ENCODE measurements at regions not wholly inside any gene's neighbourhood (a gene's known extent, or its start where the extent isn't known, plus 50 kb on each side); places are given as distances from the start of the nearest gene placed in this dataset.

DNA sequence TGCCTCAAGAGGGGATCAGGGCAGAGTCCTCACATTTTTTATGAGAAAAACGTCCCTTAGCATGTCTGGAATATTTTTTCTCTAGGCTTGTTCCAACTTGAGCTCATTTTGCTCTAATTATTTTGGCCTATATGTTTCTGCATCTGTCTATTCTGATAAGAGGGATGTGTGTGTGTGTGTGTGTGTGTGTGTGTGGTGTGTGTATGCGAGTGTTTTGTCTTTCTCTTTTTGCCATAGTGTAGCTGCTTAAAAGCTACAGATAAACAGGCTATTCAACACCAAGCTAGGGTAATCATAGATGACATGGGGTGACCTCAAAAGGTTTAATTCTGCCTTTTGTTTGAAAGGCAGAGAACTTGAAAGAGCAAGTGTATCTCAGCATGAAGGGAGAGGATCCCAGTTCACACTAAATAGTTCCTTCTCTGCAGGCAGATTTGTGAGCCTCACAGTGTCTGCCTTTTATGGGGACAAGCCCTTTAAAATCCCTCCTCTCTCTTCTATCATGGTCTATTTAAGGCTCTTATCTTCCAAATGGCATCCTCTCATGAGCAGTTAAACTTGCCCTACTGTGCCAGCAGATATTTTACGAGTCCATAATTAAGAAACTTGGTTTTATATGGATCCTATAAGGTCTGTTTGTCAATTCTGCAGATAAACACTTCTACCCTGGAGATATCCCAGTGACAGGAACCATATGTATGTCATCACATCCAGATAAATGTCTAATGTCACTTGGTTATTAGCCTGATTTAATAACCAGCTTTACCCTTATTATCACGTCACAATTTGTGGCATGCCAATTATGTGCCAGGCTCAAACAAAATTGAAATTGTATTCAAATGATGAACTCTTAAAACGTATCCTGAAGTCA lies 202.9 kb upstream of the MTPN start:
- DNase-seq (ENCODE audit: low read depth) = no peak

DNA sequence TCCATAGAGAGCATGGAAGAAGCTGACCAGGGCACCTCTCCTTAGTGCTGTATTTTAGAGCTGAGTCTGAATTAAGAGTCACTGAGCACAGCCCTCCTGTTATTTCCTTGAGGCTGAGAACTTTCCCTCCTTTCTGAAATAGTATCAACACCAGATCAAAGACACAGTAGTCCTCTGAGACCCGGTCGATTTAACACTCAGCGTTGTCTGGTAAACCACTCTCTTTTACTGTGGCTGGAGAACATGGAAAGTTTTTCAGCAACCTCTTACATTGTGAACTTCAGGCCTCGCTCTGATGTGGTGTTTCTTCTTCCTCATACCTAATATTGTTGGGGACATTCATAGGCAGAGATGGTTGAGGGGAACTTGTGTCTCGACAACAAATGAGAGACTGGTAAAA lies 202.0 kb upstream of the MTPN start:
- no peak for DNase-seq (ENCODE audit: low read depth)

DNA sequence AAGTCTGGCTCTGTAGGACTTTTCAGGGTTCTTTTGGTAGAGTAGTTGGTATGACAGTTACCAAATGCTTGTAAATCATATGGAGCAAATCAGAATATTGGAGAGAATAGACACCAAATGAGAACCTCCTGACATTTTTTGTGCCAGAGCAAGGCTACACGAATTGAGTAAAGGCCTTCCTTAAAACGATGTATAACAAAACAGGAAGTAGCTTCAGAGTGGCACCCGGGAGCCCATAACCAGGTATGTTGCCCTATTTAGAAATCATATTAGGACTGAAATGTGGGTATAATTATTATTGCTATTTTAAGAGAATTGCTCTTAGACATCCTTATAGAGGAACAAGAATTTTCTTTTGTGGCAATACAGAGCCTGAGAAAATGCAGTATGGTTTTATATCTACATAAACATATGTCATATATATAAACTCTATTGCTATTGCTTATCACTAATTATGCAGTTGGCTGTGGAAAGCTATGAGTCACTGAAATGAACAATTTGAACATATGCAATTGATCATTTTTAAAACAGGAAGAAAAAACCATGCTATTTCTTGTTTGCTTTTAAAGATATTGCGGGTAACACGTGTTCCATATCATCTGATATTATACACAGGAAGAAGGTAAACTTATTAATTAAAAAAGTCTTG lies 197.4 kb upstream of the MTPN start:
- DNase-seq (ENCODE audit: low read depth) = no peak

DNA sequence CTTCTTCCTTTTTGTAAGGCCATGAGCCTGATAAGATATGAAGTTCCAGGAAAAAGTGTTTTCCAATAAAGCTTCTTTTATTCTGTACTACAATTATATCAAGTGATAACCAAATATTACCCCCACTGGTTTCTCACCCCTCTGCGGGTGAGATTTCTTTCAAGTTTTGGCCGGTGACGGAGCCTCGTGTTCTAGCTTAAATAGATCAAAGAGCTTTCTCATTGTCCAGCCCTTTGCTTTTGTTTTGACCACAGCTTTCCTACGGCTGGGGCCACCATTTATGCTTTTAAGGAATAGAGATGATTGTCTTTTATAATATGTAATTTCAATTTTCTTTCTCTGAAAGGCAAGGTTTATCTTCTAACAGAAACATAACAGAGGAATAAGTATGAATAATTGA lies 196.7 kb upstream of the MTPN start:
- no peak for DNase-seq (ENCODE audit: low read depth)

DNA sequence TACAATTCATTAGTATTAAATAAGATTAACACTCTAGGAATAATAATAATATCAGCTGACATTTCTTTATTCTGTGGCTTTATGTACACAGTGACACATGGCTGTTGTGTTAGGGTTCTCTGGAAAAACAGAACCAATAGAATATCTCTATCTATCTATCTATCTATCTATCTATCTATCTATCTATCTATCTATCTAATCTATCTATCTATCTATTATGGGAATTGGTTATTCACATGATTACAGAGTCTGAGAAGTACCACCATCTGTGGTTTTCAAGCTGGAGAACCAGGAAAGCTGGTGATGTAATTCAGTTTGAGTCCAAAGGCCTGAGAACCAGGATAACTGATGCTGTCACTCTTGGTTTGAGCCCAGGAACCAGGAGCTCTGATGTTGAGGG lies 194.1 kb upstream of the MTPN start:
- DNase-seq (ENCODE audit: low read depth) = no peak

DNA sequence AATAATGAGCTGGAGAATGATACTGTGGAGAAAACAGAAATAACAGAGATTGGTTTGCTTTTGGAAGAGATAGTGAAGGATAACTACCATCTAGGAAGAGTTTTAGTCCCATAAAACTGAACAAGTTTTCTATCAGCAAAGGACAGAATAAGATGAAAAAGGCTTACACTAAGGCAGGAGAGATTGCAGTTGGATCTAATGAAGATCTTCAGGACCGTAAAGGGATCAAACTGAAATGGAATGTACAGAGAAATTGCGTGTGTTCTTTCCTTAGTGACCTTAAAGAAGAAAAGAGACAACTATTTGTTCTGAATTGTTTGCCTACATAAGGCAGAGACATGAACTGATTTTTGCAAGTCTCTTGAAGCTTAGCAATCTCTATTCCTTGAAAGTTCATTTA lies 191.7 kb upstream of the MTPN start:
- no peak for DNase-seq (ENCODE audit: low read depth)

DNA sequence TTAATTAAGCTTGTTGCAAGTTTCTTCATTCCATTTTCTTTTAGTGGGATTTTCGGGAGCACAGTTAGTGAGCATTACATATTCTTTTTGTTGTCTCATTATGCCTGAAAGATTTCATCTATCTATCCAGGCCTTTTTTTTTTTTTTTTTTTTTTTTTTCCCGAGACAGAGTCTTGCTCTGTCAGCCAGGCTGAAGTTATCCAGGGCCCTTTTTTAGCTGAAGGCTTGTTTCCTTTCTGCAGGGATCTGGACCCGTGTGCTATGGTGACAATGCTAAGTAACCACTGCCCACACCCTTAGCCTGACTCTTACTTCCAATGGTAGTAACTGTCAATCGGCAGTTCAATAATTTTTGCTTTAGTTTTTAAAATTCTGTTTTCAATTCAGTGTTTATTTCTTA lies 190.8 kb upstream of the MTPN start:
- no peak for DNase-seq (ENCODE audit: low read depth)

DNA sequence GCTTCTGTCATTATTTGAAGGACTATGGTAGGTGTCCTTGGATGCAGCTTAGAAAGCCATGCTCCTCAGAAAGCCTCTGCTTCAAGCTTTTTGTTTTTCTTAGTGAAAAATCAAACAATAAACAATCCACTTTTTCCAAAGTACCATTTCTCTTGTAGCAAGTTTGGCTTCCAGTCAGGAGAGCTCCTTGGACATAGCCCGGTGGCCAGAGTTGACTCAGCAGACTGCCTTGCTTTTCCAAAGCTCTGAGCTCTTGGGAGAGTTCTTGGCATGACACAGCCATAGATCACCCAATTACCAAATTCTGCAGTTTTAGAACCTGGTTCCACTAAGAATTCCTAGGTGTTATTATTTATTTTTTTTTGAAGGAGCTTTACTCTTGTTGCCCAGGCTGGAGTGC lies 189.4 kb upstream of the MTPN start:
- no peak for DNase-seq (ENCODE audit: low read depth)

DNA sequence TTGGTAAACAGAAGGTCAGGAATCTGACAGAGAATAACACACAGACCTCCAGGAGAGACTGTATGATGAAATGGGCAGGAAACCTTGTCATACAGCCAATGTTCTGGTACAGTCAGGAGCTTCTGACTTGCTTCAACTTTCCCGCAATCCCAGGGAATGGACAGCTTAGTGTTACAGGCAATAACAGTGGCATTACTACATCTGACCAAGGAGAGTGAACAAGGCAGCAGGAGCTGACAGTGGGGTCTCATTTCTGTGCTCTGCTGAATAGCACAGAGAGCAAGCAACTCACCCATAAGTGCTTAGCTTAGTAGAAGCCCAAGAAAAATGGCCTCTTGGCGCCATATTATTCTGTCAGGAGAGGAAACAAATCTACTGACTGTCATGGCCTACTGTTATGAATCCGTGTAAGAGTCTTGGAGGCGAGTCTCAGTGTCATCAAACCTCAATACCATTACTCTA lies 186.2 kb upstream of the MTPN start:
- DNase-seq (ENCODE audit: low read depth) = no peak

DNA sequence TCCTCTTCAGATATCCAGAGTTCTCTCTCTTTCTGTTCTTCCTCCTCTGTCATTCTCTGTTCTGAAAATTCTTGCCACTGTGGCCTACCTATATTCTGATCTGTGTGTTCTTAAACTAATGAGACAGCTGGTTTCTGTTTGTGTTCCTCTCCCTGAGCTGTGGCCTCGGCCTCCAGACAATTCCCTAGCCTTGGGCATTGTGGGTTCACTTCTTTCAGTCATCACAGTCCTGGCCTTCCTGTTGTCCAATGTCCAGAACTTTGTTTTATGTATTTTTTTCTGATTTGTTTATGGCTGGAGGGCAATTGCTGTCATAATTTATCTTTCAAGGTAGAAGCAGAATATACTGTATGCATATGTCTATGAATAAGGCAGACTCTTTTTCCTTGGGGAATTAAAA lies 173.2 kb upstream of the MTPN start:
- DNase-seq (ENCODE audit: low read depth) = no peak

DNA sequence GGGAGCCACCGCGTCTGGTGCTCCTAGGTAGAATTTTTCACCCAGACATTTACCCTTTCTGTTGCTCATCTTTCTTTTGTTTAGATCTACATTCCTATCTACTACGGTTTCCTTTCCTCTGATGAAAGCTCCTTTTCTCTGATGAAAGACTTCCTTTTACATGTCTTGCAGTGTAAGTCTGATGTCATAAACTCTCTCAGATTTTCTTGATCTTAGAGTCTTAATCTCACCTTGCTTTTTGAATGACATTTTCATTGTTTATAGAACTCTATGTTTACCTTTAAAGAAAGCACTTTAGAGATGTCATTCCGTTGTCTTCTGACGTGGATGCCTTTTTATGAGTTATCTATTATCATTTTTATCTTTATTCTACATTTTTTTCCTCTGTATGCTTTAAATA lies 171.8 kb upstream of the MTPN start:
- no peak for DNase-seq (ENCODE audit: low read depth)

DNA sequence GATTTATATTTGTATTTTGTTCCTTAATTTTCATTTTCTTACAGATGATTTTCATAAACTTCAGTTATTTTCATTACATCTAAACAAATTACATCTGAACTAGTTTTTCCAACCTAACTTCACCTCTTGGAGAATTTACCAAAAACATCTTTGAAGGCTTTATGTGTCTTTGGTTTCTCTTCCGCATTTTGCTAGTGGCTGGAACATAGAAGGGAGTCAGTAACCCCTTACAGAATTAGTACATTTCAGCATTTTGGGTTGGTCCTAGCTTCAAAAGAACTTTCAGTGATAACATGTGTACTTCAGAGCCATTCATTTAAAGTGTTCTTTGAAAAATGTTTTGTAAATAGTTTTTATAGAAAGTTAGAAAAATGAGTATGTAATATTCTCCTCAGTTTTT lies 169.8 kb upstream of the MTPN start:
- DNase-seq (ENCODE audit: low read depth) = no peak

DNA sequence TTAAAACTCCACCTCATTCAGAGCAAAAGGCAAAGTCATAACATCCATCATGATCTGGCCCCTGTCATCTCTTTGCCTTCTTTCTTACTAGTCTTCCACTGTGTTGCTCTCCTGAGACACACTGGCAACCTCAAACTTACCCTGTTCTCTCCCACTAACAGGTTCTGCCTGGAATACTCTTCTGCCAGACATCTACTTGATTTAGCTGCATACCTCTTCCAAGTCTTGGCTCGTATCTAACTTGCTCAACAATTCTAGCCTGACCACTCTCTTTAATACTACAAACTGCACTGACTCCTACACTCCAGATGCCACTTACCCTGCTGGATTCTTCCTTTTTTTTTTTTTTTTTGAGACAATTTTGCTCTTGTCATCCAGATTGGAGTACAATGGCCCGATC lies 167.0 kb upstream of the MTPN start:
- no peak for DNase-seq (ENCODE audit: low read depth)

DNA sequence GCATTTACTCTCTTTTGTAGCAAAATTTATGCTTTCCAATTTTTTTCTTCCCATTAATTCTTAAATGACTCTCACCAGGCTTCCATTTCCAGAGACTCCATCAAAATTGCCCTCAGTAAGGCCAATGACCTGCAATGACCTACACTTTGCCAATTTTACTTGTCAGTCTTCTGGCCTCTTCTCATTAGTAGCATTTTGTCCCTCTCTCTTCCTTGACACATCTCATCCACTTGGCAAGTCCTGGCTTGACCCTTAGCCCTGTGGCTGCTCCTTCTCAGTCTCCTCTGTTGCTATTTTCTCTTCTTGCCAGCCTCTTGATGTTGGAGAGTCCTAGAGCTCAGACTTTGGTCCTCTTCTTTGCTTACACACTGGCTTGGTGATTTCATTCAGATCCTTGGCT lies 166.1 kb upstream of the MTPN start:
- no peak for DNase-seq (ENCODE audit: low read depth)

DNA sequence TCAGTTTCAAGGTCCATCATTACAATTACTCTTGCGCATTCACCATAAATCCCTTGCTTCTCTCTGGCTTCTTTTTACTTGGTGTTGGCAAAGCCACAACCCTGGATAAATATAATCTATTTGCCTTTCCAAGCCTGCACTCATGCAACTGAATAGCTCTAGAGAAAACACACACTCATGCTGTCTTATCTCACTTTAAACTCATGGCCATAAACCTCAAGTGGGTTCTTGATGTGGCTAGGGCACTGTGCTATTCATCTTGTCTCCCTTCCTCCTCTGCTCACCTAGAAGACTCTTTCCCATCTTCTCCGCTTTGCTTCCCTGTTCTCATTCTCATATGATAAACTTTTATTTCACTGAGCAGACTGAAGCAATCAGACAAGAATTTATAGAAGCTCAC lies 165.4 kb upstream of the MTPN start:
- DNase-seq (ENCODE audit: low read depth) = no peak

DNA sequence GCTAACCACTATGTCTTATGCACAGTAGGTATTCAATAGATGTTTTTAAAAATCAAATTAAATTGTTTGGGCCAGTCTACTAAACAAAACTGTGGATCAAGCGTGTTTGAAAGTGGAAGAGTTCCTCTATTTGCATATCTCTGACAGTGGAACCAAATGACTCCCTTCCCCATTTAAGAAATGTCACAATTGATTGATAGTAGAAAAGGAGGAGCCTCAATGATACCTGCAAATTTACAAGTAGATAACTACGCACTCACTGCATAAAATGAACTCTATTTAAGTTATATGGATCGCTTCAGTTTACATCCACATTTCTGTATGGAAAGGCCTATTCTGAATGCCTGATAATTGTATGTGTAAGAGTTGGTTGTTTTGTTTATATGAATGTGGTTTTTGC lies 163.3 kb upstream of the MTPN start:
- DNase-seq (ENCODE audit: low read depth) = no peak

DNA sequence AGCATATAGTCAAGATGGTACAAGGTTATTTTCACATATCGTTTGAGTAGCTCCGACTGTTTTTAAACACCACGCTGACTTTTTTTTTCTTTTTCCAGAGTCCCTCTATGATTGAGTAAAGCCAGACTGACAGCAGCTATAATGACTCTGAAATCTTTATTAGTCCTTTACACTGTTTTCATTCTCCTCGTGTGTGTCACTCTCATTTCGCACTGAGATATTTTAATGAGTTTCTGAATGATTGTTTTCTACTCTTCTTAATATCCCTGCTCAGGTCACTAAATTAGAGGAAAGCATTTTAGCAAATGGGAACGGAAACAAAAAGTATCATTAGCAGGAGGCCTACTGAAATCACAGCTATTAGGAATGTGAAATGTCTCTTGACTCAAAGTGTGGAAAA lies 162.3 kb upstream of the MTPN start:
- DNase-seq (ENCODE audit: low read depth) = no peak

DNA sequence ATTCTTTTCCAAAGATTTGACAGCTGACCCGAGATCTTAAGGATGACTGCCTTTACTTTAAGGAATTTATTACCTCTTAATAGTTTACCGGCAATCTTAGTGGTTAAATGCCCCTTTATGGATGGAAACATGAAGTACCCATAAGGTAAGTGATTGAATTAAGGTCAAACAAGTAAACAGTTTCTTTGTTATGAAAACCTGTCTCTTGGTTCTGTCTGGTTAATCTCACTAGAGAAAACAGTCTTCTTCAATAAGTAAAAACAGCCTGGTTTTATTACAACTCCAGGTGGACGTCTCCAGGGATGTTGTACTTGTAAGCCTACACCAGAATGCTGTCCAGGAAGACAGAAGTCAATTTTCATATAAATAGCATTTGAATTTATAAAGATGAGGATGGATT lies 161.8 kb upstream of the MTPN start:
- DNase-seq (ENCODE audit: low read depth) = no peak

DNA sequence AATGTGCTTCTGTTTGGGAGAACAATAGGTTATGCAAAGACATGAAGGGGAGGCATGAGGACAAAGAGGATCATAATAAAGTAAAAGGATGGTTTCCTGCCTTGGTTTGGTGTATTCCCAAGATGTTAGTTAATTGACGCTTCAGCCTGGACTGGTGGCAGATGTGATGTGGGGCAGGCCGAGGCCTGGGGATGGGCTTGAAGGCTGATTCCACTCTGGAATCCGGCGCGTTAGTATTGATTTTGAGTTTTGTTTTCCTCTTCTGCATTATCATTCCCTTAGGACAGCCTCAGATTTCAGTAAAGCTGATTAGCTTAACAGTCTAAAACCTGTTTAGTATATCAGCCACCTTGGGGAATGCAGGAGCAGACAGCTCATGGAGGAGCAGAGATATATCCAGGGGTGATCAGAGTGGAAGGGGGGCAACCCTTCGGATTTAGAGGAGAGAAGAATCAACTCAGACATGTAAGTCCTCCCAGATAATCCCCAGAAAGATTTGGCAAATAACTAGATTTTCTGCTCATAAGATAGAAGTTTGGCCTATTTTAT lies 159.8 kb upstream of the MTPN start:
- no peak for DNase-seq (ENCODE audit: low read depth)

DNA sequence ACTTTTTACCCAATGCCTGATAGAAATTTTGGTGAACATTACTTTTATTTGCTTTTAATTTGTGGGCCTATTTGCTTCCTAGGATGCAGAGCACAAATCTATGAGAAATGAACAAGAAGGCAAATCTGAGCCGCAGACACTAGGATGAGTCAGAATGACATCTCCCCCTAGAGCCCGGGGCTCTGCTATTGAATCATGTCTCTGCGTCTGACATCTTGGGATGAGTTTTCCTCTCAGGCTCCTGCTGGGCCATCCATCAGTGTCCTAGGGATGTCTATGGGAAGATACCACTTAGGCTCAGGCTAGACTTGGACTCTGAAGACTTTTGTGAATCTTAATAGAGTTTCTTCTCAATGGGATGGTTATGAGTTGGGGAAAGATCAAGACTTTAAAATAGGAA lies 157.3 kb upstream of the MTPN start:
- DNase-seq (ENCODE audit: low read depth) = peak; percentile 73

DNA sequence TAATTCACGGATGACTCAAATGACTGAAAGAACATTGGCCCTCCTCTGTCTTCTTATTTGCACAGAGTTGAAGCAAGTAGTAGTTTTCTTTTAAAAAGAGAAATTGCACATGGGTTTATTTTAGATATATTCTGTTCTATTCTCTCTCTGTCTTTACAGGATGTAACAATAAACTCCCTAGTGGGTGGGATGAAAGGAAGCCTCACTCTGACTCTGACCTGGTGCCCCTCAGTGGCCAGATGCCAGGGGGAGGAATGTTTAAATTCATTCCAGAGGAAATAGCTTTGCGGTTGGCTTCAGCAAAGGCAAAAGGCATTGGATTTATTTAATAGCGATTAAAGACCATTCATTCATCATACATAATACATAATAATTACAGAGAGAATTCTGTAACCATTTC lies 156.4 kb upstream of the MTPN start:
- DNase-seq (ENCODE audit: low read depth) = peak; percentile 74

DNA sequence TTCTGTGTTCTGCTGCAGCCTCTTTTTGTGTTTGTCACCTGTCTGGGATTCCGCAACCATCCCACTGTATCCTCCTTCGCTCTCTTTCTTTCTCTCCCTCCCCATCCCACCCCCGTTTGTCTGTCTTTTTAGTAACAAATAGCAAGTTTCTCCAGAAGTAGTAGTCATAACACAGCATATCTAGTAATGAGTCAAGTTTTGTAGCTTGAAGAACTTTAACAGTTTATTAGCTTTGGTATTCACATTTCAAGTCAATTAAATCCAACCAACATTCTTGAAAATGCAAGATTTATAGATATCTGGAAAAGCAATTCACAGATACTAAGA lies 154.1 kb upstream of the MTPN start:
- no peak for DNase-seq (ENCODE audit: low read depth)
